Common myeloid progenitor, CD34-positive (primary cell): ENCODE measurements at regions not wholly inside any gene's neighbourhood (a gene's known extent, or its start where the extent isn't known, plus 50 kb on each side); places are given as distances from the start of the nearest gene placed in this dataset.

Experiments
- CTCF ChIA-PET: fragments of 350-600 bp; sonication (Branson Sonifier 250); formaldehyde crosslinking; loops from one replicate; lab custom pipeline; 2021; ENCODE audit warnings: antibody characterized with exemption; lab: Charles Lee
- POLR2A ChIA-PET: fragments of 350-600 bp; sonication (Branson Sonifier 250); formaldehyde crosslinking; loops from one replicate; lab custom pipeline; 2021; ENCODE audit warnings: antibody characterized with exemption; lab: Charles Lee
- DNase-seq, 3 donors: peaks; one replicate each; pipeline versions ENCODE4 v3.0.0 to v3.0.0-alpha.2; 2013
- H3K27ac ChIP-seq, 2 experiments: 1 replicate in 1 of 2; 2 replicates in 1 of 2; pipeline ENCODE4 v1.7.0; 2013; ENCODE audit warnings: inconsistent platforms in 2 of 2, low read length in 2 of 2, mild to moderate bottlenecking in 2 of 2, low read depth in 1 of 2, moderate library complexity in 1 of 2; ENCODE audit not compliant: severe bottlenecking in 2 of 2, insufficient read depth in 1 of 2, poor library complexity in 1 of 2
- H3K27me3 ChIP-seq, 5 experiments: replicated peaks in 2 of 5; 1 replicate in 3 of 5; 2 replicates in 2 of 5; pipeline versions ENCODE4 v1.6.1 to v1.7.0; 2013; ENCODE audit warnings: low read length in 4 of 5, mild to moderate bottlenecking in 2 of 5, moderate library complexity in 2 of 5, inconsistent platforms in 1 of 5; ENCODE audit not compliant: insufficient read depth in 5 of 5, control insufficient read depth in 4 of 5
- H3K36me3 ChIP-seq, 4 experiments: 1 replicate in 2 of 4; 2 replicates in 2 of 4; pipeline versions ENCODE4 v1.6.1 to v1.7.0; 2013; ENCODE audit warnings: low read length in 3 of 4, control low read depth in 1 of 4, mild to moderate bottlenecking in 1 of 4; ENCODE audit not compliant: control insufficient read depth in 4 of 4, insufficient read depth in 4 of 4
- H3K4me1 ChIP-seq, 4 experiments: 1 replicate in 3 of 4; 2 replicates in 1 of 4; pipeline versions ENCODE4 v1.6.1 to v1.7.1; 2013; ENCODE audit warnings: low read length in 3 of 4, mild to moderate bottlenecking in 3 of 4, control low read depth in 1 of 4, inconsistent platforms in 1 of 4, moderate library complexity in 1 of 4; ENCODE audit not compliant: control insufficient read depth in 4 of 4, insufficient read depth in 4 of 4; ENCODE audit errors: control extremely low read depth in 1 of 4
- H3K4me3 ChIP-seq, 7 experiments: 1 replicate in 4 of 7; 2 replicates in 3 of 7; pipeline versions ENCODE4 v1.5.1 to v1.7.0; 2013; ENCODE audit warnings: mild to moderate bottlenecking in 7 of 7, low read length in 6 of 7, moderate library complexity in 6 of 7, inconsistent platforms in 2 of 7, low read depth in 2 of 7, control low read depth in 1 of 7; ENCODE audit not compliant: insufficient read depth in 4 of 7, control insufficient read depth in 1 of 7; ENCODE audit errors: extremely low read depth in 1 of 7
- H3K9me3 ChIP-seq, 5 experiments: 1 replicate in 4 of 5; 2 replicates in 1 of 5; pipeline versions ENCODE4 v1.6.1 to v1.7.1; 2013; ENCODE audit warnings: low read length in 4 of 5, mild to moderate bottlenecking in 2 of 5, inconsistent platforms in 1 of 5, low read depth in 1 of 5, moderate library complexity in 1 of 5; ENCODE audit not compliant: control insufficient read depth in 4 of 5, insufficient read depth in 2 of 5; ENCODE audit errors: control extremely low read depth in 1 of 5
- WGBS: methylation state at CpG from one replicate; pipeline ENCODE4 v1.1.5; 2013; ENCODE audit not compliant: insufficient coverage; 5-methylcytosine and 5-hydroxymethylcytosine counted together

DNA sequence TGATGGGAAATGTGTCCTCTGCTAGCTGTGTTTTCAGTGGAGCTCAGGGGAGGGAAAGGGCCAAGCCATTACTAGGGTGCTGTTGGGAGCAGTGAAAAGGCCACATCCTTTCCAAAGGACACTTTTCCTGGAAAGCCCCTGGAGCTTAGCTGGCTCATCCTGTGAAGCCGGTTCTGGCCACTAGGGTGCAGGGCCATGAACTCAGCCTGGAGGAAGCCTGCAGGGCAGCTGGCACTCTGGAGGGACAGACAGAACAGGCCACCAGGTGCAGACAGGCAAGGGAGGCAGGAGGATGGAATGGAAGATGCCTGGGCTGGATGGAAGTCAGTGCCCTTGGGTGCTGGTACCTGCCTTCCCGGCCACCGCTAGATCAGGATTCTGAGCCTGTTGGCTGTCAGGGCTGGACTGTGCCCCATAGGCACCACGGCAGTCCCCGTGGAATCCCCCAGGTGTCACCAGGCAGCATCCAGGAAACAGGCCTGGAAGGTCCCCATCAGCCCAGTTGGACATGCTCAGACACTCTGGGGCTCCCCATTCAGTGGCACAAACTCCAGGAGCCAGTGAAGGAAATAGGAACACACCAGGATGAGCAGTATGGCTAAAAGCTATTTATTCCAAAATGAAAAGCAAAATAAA is 76.2 kb upstream of the C2CD4B start:
- ChIA-PET POLR2A (no interaction called here), CTCF (interaction anchor here (1.8 kb wide), 1 partner anchor 13 kb away, joined by 6 read pairs; no protein-coding TSS in a partner anchor)
- Histone ChIP-seq H3K27ac (no peak overlapping the region), H3K36me3 (no peaks in the 10 kb centered on the region), H3K27me3 (no peaks in the 10 kb centered on the region), H3K9me3 (peaks cover 0 to 8% (median 2%) of the 10 kb centered on the region in 5 experiments), H3K4me1 (no peaks in the 10 kb centered on the region), H3K4me3 (no peak overlapping the region)
- 87% methylated on average over 4 of the region's 5 CpGs for WGBS
- DNase-seq = no peak

- H3K27ac ChIP-seq = no peak overlapping the region
- CTCF ChIA-PET = no interaction called here
- H3K36me3 ChIP-seq = no peaks in the 10 kb centered on the region
- H3K27me3 ChIP-seq = peaks cover 0 to 3% (median 0%) of the 10 kb centered on the region in 5 experiments
- no peaks in the 10 kb centered on the region for H3K4me1 ChIP-seq
- peaks cover 0 to 6% (median under 1%) of the 10 kb centered on the region in 5 experiments for H3K9me3 ChIP-seq
- 89% methylated on average over 5 of the region's 7 CpGs for WGBS
- DNase-seq = no peak
- no peak overlapping the region for H3K4me3 ChIP-seq
- POLR2A ChIA-PET = no interaction called here
Observed at GRCh38 chr15:62242999-62243398, 77.9 kb upstream of the C2CD4B start.

DNA sequence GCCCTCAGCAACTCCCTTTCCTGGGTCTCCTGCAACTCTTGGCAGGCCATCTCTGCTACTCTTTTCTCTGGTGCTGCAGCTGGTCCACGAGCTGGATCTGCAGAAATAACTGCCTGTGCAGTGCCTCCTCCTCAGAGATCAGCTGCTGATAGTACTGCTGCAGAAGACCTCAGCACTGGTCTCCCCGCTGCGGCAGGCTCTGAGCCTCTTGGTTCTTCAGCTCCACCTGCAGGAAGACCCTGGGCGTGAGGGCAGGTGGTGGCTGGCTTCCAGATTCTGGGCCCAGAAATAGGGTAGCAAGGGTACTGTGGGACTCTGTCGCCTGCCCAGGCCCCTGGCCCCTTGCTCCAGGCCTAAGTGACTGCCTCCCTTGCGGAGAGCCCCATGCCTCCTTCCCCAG is 79.7 kb upstream of the C2CD4B start:
- Histone ChIP-seq H3K4me1 (no peaks in the 10 kb centered on the region), H3K27me3 (peaks cover 0 to 3% (median 0%) of the 10 kb centered on the region in 5 experiments), H3K4me3 (no peak overlapping the region), H3K27ac (no peak overlapping the region), H3K9me3 (no peaks in the 10 kb centered on the region), H3K36me3 (no peaks in the 10 kb centered on the region)
- CTCF ChIA-PET = no interaction called here
- POLR2A ChIA-PET = no interaction called here
- no peak for DNase-seq
- 94% methylated on average over 6 of the region's 6 CpGs for WGBS

DNA sequence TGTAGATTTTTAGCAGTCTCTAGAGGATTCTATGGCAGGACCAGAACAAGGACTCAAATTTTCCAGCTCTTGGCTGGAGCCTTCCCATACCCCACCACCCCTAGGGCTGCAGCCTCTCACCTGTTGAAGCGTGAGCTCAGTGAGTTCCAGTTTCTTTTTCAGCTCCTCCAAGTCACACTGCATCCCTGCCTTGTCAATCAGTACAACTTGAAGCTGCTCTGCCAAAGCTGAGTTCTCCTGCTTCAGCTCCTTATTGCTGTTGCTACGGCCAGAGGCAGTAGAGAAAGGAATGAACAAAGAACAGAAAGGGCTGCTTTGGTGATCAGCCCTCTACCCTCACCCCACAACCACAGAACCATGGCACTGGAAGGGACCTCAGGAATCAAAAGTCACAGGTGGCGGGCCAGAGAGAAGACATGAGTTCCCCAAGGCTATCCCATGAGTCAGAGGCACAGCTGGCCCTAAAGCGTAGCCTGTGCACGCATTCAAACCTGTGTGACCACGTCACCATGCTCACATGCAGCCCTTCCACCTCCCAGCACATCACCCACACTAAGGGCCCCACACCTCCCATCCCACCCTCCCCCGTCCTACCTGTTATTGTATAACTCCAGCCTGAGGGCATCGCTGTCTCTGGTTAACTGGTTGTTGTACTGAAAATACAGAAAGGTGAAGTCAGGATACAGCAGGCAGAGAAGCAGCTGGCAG is 83.3 kb upstream of the C2CD4B start:
- POLR2A ChIA-PET = no interaction called here
- H3K4me1 ChIP-seq = no peaks in the 10 kb centered on the region

DNA sequence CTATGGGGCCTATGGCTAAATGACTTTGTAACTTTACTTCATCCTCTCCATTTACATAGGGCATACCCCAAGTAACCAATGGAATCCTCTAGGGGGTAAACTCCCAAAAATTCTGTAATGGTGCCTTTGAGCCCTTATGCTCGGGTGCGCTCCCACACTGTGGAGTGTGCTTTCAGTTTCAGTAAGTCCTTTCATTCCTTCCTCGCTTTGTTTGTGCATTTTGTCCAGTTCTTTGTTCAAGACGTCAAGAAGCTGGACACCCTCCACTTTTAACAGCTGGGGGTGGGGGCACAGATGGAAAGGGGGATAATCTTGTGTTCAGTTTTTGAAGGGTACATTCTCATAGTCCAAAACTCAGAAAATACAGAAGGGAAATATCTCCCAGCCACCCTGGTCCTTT is 84.4 kb upstream of the C2CD4B start:
- no peak overlapping the region for H3K4me3 ChIP-seq
- no peak overlapping the region for H3K27ac ChIP-seq
- CTCF ChIA-PET = no interaction called here
- H3K36me3 ChIP-seq = no peaks in the 10 kb centered on the region
- H3K9me3 ChIP-seq = no peaks in the 10 kb centered on the region
- WGBS = 100% methylated on average over 2 of the region's 4 CpGs
- POLR2A ChIA-PET = no interaction called here
- H3K4me1 ChIP-seq = no peaks in the 10 kb centered on the region
- H3K27me3 ChIP-seq = peaks cover 0 to 3% (median 0%) of the 10 kb centered on the region in 5 experiments
- no peak for DNase-seq

More for the DNA sequence above, 83.3 kb upstream of the C2CD4B start:
- peaks cover 0 to 3% (median 0%) of the 10 kb centered on the region in 5 experiments for H3K27me3 ChIP-seq
- H3K36me3 ChIP-seq = no peaks in the 10 kb centered on the region
- no peak for DNase-seq
- CTCF ChIA-PET = interaction anchor here (1.6 kb wide), 1 partner anchor 14 kb away, joined by 4 read pairs; no protein-coding TSS in a partner anchor
- no peak overlapping the region for H3K4me3 ChIP-seq
- H3K27ac ChIP-seq = no peak overlapping the region
- WGBS = 100% methylated on average over 2 of the region's 8 CpGs
- H3K9me3 ChIP-seq = no peaks in the 10 kb centered on the region

DNA sequence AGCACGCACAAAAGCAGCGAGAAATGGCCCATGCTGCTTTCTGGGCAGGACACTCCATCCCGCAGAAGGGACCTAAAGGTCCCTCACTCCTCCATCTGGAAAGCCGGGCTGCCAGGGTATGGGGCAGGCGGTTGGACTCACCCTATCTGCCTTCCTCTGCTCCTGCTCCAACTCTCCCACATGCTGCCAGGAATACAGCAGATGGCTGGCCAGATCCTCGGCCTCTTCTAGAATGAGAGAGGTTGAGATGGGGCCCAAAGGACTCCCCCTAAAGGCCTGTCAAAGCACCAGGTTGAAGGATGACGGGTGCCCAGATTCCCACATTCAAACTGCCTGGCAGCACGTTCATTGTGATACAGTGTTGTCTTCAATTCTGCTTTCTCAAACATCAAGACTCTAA is 85.1 kb upstream of the C2CD4B start:
- POLR2A ChIA-PET = no interaction called here
- no peak overlapping the region for H3K4me3 ChIP-seq
- peaks cover 0 to 3% (median 0%) of the 10 kb centered on the region in 5 experiments for H3K27me3 ChIP-seq
- H3K36me3 ChIP-seq = no peaks in the 10 kb centered on the region
- no peaks in the 10 kb centered on the region for H3K4me1 ChIP-seq
- DNase-seq = no peak
- H3K9me3 ChIP-seq = no peaks in the 10 kb centered on the region
- CTCF ChIA-PET = no interaction called here
- WGBS = 96% methylated on average over 7 of the region's 8 CpGs
- no peak overlapping the region for H3K27ac ChIP-seq

DNA sequence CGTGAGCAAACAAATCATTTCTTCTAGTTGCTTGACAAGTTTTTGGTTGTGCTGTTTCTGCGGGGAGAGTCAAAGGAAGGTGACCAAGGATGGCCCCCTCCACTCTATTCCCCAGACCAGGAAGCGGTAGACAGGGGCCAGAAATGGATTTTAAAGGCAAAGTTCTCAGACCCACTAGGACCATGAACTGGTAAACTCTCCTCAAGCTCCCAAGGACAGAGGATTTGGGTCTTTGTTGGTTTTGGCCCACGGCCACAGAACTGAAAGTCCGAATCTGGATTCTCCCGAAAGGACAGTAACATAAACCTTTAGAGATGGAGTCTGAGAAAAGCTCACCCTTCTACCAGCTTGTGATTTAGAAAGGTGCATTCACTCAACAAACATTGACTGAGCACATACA is 85.9 kb upstream of the C2CD4B start:
- Histone ChIP-seq H3K36me3 (no peaks in the 10 kb centered on the region), H3K4me3 (no peak overlapping the region), H3K27me3 (peaks cover 0 to 3% (median 0%) of the 10 kb centered on the region in 5 experiments), H3K4me1 (no peaks in the 10 kb centered on the region), H3K9me3 (no peaks in the 10 kb centered on the region), H3K27ac (no peak overlapping the region)
- POLR2A ChIA-PET = no interaction called here
- no peak for DNase-seq
- CTCF ChIA-PET = no interaction called here
- 100% methylated on average over 5 of the region's 6 CpGs for whole genome bisulfite sequencing
